IPS-15b (cell line): ENCODE measurements at regions not wholly inside any gene's neighbourhood (a gene's known extent, or its start where the extent isn't known, plus 50 kb on each side); places are given as distances from the start of the nearest gene placed in this dataset.
"Not testable (repeated sequence)": the region's sequence is repeated elsewhere in the genome, so short reads cannot be mapped to it uniquely, and the experiment has no call there.

Experiments used
- H3K27me3 ChIP-seq: one replicate; pipeline ENCODE4 v1.6.1; 2013; ENCODE audit warnings: low read length; ENCODE audit not compliant: control insufficient read depth, insufficient read depth
- H3K36me3 ChIP-seq: one replicate; pipeline ENCODE4 v1.6.1; 2013; ENCODE audit warnings: low read length; ENCODE audit not compliant: control insufficient read depth, insufficient read depth
- H3K4me1 ChIP-seq: one replicate; pipeline ENCODE4 v1.6.1; 2013; ENCODE audit warnings: mild to moderate bottlenecking, low read length; ENCODE audit not compliant: control insufficient read depth, insufficient read depth
- H3K4me3 ChIP-seq: one replicate; pipeline ENCODE4 v1.5.1; 2013; ENCODE audit warnings: low read depth, low read length
- H3K9ac ChIP-seq: one replicate; pipeline ENCODE4 v1.6.1; 2013; ENCODE audit warnings: low read depth, mild to moderate bottlenecking, low read length
- H3K9me3 ChIP-seq: one replicate; pipeline ENCODE4 v1.6.1; 2013; ENCODE audit warnings: mild to moderate bottlenecking, low read length; ENCODE audit not compliant: control insufficient read depth, insufficient read depth

DNA sequence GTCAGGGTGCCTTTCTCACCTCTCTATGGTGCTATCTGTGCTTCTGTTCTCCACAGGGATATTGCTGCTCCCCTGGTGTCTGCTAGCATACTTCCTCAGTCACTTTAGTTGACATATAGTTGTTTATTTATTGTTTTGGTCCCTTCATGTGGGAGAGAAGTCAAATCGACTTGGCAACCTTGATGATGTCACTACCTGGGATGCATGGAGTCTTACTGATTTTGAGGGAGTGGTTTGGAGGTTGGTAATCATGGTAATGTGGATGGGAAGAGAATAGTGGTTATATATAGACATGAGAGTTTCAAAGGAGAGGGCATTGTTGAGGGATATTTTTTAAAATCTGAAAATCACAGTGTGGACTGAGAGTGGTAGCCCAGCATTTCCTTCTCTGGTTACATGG, 73.6 kb upstream of the FBXO33 start:
- Histone ChIP-seq H3K4me1 (no peaks in the 10 kb centered on the region), H3K9me3 (no peaks in the 10 kb centered on the region), H3K27me3 (no peaks in the 10 kb centered on the region), H3K36me3 (no peaks in the 10 kb centered on the region), H3K4me3 (no peak overlapping the region), H3K9ac (no peak overlapping the region)

DNA sequence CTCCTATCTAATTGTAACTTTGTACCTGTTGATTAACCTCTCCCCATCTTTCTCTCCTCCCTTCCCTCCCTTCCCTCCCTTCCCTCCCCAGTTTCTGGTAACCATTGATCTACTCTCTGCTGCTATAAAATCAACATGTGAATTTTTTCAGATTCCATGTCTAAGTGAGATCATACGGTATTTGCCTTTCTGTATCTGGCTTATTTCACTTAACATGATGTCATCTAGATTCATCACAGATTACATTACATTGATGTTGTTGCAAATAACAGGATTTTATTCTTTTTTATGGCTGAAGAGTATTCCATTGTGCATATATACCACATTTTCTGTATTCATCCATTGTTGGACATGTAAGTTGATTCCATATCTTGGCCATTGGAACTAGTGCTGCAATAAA, 68.0 kb upstream of the FBXO33 start:
- no peaks in the 10 kb centered on the region for H3K27me3 ChIP-seq
- no peaks in the 10 kb centered on the region for H3K4me1 ChIP-seq
- H3K9ac ChIP-seq, result no peak overlapping the region
- no peaks in the 10 kb centered on the region for H3K9me3 ChIP-seq
- H3K4me3 ChIP-seq, result no peak overlapping the region
- no peaks in the 10 kb centered on the region for H3K36me3 ChIP-seq

DNA sequence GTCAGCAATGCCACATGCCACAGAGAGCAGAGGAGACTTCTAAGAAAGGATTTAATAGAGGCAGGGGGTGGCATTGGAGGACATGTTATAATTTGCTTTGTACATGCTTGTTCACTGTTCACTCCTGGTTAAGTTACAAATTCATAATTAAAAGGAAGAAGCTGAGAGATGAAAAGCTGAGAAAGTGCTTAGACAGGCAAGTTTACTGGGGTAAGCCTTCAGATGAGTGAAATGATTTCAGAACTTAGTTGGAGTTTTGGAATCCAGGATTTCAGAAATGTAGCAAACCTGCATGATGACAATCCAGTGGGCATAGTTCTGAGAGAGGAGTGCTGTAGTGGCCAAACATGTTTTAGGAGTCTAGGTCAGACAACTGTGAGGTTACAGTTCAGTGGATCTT, 67.3 kb upstream of the FBXO33 start:
- Histone ChIP-seq H3K27me3 (no peaks in the 10 kb centered on the region), H3K36me3 (no peaks in the 10 kb centered on the region), H3K9ac (no peak overlapping the region), H3K4me3 (no peak overlapping the region), H3K9me3 (no peaks in the 10 kb centered on the region), H3K4me1 (no peaks in the 10 kb centered on the region)

DNA sequence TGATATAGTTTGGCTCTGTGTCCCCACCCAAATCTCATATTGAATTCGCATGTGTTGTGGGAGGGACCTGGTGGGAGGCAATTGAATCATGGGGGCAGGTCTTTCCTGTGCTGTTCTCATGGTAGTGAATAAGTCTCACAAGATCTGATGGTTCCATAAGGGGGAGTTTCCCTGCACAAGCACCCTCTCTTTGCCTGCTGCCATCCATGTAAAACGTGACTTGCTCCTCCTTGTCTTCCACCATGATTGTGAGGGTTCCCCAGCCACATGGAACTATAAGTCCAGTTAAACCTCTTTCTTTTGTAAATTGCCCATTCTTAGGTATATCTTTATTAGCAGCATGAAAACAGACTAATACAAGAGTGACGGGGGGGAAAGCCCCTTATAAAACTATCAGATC, 65.4 kb upstream of the FBXO33 start:
- not testable (repeated sequence) for H3K4me3 ChIP-seq, H3K27me3 ChIP-seq, H3K9ac ChIP-seq, H3K9me3 ChIP-seq, H3K36me3 ChIP-seq, H3K4me1 ChIP-seq

DNA sequence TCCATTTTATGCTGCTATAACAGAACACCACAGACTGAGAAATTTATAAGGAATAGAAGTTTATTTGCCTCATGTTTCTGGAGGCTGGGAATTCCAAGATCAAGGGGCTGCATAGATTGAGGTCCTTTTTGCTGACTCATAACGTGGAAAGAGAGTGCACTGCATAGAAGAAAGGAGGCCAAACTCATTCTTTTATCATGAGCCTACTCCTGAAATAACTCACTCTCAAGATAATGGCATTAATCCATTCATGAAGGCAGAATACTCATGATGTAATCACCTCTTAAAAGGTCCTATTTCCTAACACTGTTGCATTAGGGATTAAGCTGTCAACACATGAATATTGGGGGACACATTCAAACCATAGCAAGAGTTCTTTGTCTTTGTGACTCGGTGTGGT, 60.0 kb upstream of the FBXO33 start:
- no peaks in the 10 kb centered on the region for H3K36me3 ChIP-seq
- H3K4me3 ChIP-seq, result no peak overlapping the region
- H3K4me1 ChIP-seq, result peaks cover 3% of the 10 kb centered on the region
- no peaks in the 10 kb centered on the region for H3K9me3 ChIP-seq
- no peaks in the 10 kb centered on the region for H3K27me3 ChIP-seq
- H3K9ac ChIP-seq, result no peak overlapping the region

DNA sequence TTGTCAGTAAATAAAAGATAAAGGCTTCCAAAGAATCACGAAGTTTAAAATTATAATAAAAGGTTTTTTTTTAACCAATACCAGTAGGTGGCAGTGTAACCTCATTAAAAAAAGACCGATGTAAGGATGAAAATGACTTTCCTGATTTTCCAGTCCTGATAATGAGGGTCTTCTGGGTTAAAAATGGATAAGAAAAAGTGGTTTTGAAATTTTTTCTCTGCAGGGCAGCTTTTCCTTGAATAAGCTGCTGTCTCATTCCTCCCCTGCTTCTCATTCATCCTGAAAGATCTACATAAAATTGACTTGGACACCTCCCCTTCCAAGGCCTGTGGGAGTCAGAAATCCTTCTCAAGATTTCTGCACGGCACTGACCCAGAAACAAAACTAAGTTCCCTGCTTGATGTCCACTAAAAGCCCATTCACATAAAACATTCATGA, 58.9 kb upstream of the FBXO33 start:
- peaks cover 3% of the 10 kb centered on the region for H3K4me1 ChIP-seq
- no peaks in the 10 kb centered on the region for H3K9me3 ChIP-seq
- no peaks in the 10 kb centered on the region for H3K36me3 ChIP-seq
- H3K27me3 ChIP-seq, result no peaks in the 10 kb centered on the region
- no peak overlapping the region for H3K9ac ChIP-seq
- no peak overlapping the region for H3K4me3 ChIP-seq

DNA sequence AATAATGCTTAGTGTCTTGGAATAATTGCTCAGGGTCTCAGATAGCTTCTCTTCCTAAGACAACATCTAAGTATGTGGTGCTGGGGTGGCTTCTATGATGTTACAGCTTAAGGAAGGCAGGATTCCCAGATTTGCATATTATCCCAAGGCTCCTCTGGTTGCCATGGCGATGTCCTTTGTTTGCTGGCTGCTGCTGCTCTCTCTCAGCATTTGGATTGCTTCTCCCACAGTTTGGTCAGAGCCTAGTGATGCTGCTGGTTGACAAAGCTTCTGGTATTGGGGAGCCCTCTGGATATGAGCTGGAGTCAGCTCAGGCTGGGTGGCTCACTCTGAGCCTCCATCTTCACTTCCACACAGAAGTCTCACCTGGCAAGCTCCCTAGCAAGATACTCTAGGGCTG, 56.4 kb upstream of the FBXO33 start:
- Histone ChIP-seq H3K27me3 (no peaks in the 10 kb centered on the region), H3K9me3 (no peaks in the 10 kb centered on the region), H3K4me1 (peaks cover 3% of the 10 kb centered on the region), H3K36me3 (no peaks in the 10 kb centered on the region), H3K4me3 (no peak overlapping the region), H3K9ac (no peak overlapping the region)

DNA sequence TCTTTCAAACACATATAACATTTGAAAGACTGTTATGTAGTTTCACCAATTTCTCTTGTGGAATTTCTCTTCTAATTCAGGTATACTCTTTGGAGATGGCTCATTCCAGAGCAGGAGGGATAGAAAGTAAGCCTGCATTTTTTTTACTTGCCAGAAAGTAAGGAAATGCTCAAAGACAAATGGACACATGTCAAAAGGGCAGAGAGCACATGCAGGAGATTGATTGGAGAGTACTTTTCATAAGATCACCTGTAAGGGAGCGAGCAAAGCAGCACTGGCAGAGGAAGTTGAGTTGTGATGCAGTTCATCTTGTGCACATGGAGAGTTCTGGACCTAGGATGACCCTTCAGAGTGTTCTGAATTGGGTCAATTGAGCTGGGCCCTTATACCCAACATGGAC, 51.4 kb upstream of the FBXO33 start:
- no peak overlapping the region for H3K4me3 ChIP-seq
- no peaks in the 10 kb centered on the region for H3K36me3 ChIP-seq
- no peak overlapping the region for H3K9ac ChIP-seq
- no peaks in the 10 kb centered on the region for H3K9me3 ChIP-seq
- H3K27me3 ChIP-seq, result no peaks in the 10 kb centered on the region
- H3K4me1 ChIP-seq, result no peaks in the 10 kb centered on the region
